Hematopoietic multipotent progenitor cell treated with erythropoietin and hydrocortisone succinate and interleukin-3 and kit ligand, for 4 days (in vitro differentiated cells): ENCODE measurements at regions not wholly inside any gene's neighbourhood (a gene's known extent, or its start where the extent isn't known, plus 50 kb on each side); places are given as distances from the start of the nearest gene placed in this dataset.
A peak's percentile ranks its signal among the peaks of the same experiment; 100 is the strongest.

Experiments
- DNase-seq: peaks from one replicate; pipeline ENCODE4 v3.0.0-alpha.2; 2015

GRCh38 chr15:93174836-93175235, 85.8 kb upstream of the RGMA start:
- DNase-seq, result no peak

GRCh38 chr15:93173369-93173768, 84.4 kb upstream of the RGMA start:
- no peak for DNase-seq

DNA sequence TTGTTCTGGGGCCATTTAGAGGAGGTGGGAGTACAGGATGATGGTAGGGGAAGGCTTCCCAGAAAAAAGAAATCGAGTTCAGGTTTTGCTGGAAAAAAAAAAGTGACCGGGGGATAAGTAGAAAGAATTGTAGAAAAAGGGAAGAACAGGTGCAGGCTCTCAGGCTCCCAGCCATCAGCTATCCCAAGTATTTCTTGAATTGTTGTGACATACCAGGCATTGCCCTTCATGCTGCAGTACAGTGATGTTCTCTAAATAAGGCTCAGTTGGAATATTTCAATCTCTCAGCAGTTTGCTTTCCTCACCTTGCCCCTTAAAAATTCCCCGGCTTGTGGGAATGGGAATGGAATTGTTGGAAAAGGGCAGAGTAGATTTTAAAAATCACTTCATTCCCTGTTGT, 82.5 kb upstream of the RGMA start:
- no peak for DNase-seq

DNA sequence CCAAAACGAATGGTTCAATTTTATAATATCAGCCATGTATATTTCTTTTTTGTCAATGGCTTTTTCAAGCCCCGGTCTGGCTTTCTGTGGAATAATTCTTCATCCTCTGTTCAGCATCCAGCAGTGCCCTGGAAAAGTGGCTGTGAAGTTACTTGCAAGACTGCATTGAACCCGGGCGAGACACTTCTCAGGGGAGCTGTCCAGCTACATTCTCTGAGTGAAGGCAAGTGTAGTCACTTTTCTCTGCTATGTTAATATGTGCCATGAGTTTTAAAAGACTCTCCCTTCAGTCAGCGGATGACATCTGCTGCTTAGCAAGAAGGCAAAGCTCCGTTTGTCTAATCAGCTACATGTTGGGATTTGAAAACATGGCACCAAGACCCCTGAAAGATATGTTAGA, 81.3 kb upstream of the RGMA start:
- DNase-seq, result no peak

- DNase-seq, result no peak
Measured at GRCh38 chr15:93168910-93169309, 79.9 kb upstream of the RGMA start.

DNA sequence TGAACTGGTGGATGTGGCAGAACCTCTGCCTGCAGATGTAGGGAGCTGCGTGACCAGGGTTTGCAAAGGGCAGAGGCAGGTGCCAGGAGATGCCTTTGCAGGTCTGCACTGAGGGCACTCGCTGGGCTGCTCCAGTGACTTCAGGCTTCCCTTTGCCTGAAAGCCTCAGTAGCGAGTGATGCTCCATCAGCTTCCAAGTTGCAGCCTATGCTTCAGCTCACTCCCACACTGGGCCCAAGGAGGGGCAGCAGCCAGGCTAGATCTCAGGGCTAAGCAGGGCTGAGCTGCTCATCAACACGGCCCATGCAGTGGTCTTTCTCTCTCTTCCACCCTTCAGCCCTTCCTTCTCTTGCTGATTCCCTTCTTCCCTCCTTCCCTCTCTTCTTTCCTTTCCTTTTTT, 78.3 kb upstream of the RGMA start:
- DNase-seq, result no peak

GRCh38 chr15:93166675-93167074, 77.7 kb upstream of the RGMA start:
- no peak for DNase-seq

DNA sequence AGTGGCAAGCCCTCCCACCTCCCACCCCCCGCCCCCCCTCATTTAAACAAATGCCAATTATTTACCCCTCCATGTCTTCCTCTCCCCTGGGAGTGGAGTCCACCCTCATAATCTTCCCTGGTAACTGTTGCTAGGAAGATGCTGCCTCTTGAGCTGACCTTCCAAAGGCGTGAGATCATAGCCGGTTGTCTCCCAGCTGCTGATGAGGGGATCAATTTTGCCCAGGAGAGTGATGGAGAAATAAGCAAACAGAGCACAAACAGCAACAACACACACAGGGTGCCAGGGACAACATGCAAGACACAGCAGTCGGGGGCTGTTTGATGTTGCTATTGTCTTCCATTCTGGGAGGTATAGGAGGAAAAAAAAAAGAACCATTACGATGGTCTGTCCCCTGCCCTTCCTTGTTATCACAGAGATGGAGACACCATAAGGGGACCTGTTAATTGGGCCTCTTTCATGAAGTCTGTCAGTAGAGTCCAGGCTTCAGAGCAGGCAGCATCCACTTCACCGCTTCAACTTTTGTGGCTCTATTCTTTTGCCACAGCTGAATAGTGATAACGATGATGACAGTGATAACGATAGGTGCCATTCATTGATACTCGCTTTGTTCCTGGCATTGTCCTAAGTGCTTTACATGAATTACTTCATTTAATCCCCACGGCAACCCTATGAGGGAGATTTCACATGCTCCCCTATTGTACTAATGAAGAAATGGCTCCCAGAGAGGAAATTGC, 76.9 kb upstream of the RGMA start:
- no peak for DNase-seq

DNA sequence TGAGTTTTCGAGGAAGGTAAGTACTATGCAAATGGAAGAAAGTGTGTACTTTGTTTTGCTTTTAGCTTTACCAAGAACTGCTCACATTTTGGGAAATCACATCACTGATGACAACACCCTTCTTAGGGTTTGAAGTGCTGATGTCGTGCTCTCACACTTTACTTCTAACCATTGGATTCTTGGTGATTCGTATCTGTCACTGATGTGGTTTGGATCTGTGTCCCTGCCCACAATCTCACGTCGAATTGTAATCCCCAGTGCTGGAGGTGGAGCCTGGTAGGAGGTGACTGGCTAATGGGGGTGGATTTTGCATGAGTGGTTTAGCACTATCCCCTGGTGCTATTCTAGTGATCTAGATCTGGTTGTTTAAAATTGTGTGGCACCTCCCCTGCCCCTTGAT, 75.4 kb upstream of the RGMA start:
- no peak for DNase-seq

DNA sequence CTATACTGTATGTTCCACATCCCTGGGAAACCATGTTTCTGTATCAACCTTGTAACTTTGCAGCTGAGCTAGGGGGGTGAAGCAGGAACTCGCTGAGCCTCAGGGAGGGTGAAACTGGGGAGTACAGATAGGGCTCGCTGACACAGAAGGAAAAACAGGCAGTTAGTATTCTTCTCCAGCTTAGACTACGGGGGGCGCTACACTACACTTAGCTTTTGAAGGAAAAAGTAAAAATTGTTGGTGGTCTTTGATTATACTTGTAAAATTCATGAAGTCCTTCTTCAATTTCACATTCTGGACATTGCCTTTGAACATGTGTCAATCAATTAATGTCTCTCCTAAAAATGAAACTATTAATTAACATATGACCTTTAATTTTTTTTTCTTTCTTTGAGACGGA, 73.5 kb upstream of the RGMA start:
- no peak for DNase-seq

- DNase-seq, result no peak
Measured at GRCh38 chr15:93159930-93160329, 70.9 kb upstream of the RGMA start.

DNA sequence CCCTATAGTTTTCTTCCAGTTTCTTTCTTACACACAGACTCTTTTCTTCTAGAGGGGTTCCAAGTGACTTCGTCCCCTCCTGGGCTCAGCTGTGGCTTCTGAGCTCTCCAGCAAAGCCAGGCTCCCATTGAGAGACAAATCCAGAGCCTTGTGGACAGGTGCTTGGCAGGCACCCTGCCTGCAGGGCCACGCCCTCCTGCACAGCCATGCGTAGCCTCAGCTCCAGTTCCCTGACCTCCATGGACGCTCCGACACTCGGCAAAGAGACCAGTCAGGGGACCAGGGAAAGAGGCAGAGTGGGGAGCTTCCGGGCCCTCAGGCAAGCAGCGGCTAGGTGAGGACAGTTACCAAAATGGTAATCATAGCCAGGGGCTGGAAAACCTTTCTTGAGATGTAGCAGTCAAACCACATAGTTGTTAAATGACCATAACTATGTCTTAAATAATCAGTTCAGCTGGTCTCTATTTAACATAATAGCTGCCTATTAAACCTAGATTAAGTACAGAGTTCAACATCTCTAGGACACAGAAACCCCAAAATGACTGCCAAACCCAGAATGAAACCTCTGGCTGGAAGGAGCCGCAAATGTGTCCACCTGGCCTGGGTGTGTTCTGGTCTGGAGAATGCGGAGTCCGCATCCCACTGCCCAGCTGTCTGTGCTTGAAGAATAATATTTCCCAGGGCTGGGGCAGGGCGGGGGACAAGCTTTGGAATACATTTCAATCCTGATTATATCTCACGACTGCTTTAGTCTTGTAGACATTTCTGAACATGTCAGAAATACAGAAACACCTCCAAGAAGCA, 69.3 kb upstream of the RGMA start:
- DNase-seq, result no peak

DNA sequence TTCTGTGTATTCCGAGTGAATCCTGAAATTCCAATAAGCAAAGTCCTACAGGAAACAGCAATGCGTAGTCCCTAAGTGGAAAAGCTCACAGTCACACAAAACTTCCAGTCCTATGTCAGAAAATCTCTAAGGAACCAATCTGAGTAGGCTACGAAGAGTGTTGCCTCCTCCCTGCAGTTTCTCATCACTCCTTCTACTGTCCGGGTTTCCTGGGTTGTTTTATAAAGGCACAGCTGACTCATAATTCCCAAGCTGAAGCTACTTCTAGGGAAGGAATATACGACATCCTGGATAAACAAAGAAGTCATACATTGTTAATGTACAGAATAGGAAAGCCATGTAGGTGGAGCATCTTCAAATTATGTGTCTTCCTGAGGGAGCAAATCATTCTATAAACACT, 65.7 kb upstream of the RGMA start:
- no peak for DNase-seq

- no peak for DNase-seq
Measured at GRCh38 chr15:93152951-93153350, 63.9 kb upstream of the RGMA start.

DNA sequence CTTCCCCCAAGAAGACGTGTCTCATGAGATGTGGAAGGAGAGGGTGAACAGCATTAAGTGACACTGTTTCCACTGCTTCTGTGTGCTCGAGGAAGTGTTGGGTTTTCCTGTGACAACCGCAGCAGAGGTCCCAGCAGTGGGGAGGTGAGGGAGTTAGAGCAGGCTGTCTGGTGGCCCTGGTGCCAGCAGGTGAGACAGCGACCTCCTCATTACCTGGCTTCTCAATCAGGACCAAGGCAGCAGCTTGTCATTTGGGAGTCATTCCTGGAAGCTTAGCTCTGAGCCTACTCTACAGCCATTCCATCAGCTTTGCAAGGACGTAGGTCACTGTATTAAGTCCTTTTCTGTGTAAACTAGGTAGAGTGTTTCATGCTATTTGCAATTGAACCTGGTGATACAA, 63.3 kb upstream of the RGMA start:
- peak; percentile 16 for DNase-seq

GRCh38 chr15:93150910-93151881, 62.2 kb upstream of the RGMA start:
- DNase-seq, result peak; percentile 8

GRCh38 chr15:93146601-93147000, 57.6 kb upstream of the RGMA start:
- DNase-seq, result no peak

DNA sequence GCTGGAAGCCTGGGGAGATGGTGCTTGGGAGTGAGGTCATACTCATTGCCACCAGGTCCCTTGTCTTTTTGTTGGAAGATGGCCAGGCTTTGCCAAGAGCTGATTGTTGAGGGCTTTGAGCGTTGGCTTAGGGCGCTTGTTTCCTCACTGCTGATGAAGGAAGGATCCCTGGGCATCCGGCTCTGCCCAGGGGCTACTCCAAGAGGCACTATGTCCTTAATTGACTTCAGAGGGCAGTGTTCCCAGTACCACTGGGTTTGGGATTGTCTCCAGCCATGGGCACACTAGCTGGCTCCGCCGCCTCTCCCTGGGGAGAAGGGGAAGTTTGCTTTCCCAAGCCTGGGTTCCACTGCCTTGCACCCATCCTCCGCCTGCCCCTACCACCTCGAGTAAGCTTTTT, 57.2 kb upstream of the RGMA start:
- no peak for DNase-seq

DNA sequence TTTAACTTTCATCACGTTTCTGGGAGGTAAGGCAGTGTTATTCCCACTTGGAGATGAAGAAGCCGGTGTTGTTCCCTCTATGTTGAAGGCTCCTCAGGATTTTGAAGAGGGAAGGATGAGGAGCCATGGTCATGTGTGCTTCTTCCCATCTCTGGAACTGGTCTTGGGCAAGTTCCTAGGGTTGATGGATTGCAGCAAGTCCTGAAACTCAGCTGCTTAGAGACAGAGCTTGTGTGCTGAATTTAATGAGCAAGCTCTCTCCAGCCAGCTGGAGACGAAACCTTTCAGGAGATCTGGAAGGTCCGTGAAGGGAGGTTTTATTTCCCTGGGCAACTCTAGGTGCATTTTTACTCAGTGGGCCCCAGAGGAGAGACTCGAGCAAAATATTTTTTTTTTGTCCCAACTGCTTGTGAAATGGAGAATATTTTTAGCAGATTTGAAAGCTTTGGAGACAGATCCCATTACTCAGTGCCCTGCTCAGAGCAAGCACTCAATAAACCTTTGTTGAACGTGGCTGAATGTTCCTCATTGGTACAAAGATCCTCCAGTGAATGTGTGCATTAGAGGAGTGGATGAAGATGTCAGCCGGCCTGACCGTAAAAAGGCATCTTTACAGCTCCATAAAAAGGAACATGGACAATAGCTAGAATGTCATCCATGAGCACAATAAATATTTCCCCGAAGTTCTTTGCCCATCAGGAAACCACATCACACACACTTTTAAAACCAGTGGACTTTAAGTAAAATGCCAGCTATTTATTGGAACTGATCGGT, 55.6 kb upstream of the RGMA start:
- DNase-seq, result no peak

GRCh38 chr15:93143186-93143585, 54.2 kb upstream of the RGMA start:
- DNase-seq, result no peak

GRCh38 chr15:93141371-93141794, 52.4 kb upstream of the RGMA start:
- DNase-seq, result peak; percentile 30

GRCh38 chr15:93139436-93139835, 50.4 kb upstream of the RGMA start:
- DNase-seq, result no peak
